Fibroblast of peridontal ligament (primary cell): ENCODE measurements at regions not wholly inside any gene's neighbourhood (a gene's known extent, or its start where the extent isn't known, plus 50 kb on each side); places are given as distances from the start of the nearest gene placed in this dataset.
"Not testable (repeated sequence)": the region's sequence is repeated elsewhere in the genome, so short reads cannot be mapped to it uniquely, and the experiment has no call there.

Experiments
- DNase-seq: peaks from one replicate; pipeline ENCODE4 v3.0.0-alpha.2; 2010; ENCODE audit errors: extremely low read depth

DNA sequence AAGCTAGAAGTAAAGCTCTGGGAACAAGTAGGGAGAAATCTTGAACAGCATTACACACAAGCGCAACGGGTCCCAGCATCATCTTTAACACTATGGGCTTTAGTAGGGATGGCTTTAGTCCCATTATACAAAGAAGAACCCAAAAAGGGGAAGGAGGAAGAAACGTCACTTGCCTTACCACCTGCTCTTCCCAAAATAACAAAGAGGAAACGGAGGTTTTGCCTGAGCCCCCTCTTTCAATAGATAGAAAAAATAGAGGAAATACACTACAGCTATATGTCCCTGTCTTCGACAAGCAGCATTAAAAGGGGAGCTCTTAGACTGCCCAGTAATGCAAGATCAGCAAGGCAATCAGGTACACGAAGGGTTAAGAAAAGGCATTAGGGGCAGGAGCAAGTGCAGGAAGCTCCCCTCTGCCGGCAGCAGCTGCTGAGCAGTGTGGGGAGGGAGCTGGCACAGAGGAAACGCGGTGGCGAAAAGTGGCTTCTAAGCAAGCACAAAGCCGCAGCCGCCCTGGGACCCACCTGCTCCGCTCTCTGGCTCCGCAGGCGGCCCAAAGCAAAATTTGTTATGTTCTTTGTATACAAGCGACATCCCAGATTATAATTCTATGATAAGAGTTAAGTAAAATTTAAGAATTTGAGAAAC, 1172.4 kb downstream of the TMEM121 start:
- DNase-seq = not testable (repeated sequence)

DNA sequence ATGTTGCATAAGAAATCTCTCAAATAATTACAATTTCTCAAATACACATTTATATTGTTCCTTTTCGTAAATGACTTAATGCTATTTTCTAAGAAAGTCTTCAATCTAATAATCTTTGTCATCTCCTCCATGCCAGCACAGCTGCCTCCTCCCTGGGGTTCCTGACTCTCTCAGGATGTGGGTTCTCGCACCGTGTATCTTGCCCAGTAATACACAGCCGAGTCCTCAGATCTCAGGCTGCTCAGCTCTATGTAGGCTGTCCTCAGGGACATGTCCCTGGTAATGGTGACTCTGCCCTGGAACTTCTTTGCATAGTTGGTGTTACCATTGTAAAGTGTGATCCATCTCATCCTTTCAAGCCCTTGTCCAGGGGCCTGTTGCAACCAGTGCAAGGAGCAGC, 1177.3 kb downstream of the TMEM121 start:
- not testable (repeated sequence) for DNase-seq

DNA sequence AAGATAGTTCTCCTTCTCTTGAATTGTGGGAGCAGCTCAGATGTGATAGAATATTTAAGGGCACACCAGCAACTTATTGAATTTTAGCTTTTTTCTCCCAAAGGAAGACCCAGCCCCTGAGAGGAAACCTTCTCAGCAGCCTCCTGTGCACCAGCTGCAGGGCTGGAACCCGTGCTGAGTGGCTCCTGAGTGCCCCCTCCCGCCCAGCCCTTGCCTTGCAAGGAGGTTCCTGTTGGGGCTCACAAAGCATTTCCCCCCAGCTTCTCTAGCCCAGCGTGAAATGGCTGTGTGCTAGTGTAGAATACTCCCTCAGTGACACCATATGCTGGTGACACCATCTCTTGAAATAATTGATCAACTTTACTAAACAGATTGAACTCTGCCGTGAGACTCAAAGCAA, 1180.1 kb downstream of the TMEM121 start:
- DNase-seq = not testable (repeated sequence)

DNA sequence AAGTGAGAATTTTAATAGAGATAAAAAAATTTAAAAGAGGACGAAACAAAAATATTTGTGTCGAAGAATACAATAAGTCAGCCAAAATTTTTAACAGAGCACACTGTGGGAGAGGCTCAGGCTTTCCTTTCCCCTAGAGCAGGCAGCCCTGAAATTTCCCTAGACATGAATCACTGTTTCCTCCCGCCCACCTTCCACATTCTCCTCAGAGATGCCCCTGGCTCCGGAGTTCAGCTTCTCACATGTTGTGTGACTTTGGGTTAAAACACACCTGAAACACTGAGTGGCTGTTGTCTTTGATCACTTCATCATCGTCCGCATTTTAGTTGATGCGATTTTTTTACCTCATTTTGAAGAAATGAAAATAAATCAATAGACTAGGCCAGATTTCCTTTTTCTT, 1183.8 kb downstream of the TMEM121 start:
- not testable (repeated sequence) for DNase-seq

DNA sequence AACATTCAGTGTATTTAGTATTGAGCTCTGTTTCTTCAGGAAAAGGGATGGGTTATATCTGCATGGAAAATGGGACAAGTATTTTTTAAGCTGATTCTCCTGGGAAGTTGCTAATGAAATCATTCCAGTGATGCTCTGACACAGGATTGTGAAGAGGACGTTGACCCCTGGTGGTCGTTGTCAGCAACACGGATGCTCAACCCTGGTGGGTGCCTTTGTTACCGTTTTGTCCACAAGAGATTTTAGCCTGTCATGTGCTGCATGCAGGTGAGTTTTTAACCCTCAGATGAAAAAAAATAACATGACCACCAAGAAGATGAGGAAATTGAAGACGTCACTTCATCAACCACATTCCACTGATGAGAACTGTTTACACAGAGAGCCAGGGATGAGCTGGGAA, 1186.1 kb downstream of the TMEM121 start:
- DNase-seq = not testable (repeated sequence)

DNA sequence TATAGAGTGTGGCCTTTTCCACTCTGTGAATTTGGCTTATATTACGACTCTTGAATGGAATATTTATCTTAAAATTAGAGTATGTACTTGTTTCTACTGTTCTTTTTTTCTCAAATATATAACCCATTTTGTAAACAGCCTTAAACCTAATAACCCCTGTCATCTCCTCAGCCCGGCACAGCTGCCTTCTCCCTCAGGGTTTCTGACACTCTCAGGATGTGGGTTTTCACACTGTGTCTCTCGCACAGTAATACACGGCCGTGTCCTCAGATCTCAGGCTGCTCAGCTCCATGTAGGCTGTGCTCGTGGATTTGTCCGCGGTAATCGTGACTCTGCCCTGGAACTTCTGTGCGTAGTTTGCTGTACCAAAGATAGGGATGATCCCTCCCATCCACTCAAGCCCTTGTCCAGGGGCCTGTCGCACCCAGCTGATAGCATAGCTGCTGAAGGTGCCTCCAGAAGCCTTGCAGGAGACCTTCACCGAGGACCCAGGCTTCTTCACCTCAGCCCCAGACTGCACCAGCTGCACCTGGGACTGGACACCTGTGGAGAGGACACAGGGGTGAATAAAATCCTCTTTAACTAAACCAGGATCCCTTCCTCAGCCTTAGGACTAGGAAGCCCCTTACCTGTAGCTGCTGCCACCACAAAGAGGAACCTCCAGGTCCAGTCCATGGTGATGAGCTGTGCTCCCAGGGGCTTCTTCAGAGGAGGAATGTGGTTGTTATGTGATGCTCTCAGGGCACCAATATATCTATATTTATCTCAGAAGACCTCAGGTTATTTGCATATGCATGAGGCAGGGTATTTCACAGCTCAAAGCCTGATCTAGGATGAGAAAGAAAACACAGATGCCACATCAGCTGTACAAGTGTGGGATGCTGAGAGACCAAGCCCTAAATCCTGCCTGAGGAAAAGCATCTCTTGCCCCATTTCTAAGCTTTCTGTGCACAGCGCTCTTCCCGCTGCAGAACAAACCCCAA, 1188.4 kb downstream of the TMEM121 start:
- DNase-seq = not testable (repeated sequence)

DNA sequence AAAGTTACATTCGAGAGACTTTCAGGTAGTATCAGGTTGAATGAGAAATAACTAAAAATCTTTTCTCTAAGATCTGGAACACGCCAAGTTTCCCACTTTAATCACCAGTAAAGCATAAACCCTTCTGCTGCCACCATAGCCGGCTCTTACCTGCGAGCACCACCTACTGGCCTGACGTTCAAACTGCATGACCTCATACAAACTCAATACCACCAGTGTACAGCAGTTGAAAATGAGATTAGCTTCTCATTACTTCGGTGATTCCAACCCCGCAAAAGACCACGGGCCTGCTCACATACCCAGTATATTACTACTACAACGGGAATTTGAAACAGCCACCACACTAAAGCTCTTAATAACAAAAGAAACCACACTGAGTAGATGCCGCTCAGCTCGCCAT, 1191.2 kb downstream of the TMEM121 start:
- DNase-seq = not testable (repeated sequence)

DNA sequence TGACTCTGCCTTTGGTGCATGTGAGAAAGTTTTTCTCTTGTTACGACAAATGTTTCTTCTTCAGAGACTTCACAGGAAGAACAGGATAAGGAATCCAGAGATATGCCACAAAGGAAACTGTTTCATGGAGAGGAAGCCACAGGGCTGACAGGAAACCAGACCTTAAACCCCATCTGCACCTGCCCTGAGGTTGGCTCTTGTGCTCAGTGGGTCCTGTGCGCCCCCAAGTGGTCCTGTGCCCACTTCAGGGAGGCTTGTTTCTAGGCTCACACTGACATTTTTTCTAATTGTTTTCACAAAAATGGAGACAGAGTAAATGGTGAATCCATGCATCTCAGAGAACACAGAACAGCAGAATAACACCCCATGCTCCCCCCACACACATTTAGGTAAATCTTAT, 1193.5 kb downstream of the TMEM121 start:
- DNase-seq = not testable (repeated sequence)

DNA sequence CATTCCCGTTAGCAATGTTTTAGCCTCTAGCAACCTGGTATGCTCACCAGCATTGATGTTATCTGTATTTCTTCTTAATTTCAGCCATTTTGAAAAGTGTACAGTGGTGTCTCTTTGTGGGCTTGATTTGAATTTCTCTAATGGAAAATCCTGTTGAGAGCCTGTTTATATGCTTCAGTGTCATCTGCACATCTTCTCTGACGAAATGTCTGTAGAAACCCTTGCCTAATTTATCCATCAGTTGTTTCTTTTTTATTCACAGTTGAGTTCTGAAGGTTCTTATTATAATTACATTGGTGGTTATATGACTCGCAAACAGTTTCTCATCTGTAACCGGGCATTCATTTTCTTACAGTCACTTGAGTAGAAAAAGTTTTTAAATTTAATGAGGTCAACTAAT, 1195.5 kb downstream of the TMEM121 start:
- DNase-seq = not testable (repeated sequence)

DNA sequence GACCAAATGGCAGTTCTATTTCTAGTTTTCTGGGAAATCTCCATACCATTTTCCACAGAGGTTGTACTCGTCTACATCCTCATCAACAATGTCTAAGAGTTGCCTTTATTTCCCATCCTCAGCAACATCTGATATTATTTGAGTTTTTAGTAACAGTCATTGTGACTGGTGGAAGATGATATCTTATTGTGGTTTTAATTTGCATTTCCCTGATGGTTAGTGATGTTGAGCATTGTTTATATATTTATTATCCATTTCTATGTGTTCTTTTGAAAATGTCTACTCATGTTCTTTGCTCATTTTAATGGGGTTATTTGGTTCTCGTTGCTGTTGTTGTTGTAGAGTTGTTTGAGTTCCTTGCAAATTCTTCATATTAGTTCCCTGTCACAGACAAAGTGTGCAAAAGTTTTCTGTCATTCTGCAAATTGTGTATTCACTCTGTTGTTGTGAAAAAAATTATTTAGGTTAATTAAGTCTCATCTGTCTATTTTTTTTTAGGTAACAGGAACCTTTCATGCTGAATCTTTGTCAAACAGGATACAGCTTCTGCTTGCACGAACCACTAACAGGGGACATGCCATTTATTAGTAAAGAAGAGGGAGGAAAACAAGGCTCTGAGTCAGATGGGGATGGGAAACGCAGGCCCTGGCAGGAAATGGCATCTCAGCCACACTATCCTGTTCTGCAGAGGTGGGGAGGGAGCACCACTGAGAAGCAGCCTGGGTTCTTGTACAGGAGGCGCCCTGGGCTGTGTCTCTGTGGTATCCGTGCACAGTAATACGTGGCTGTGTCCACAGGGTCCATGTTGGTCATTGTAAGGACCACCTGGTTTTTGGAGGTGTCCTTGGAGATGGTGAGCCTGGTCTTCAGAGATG, 1196.7 kb downstream of the TMEM121 start:
- DNase-seq = not testable (repeated sequence)

DNA sequence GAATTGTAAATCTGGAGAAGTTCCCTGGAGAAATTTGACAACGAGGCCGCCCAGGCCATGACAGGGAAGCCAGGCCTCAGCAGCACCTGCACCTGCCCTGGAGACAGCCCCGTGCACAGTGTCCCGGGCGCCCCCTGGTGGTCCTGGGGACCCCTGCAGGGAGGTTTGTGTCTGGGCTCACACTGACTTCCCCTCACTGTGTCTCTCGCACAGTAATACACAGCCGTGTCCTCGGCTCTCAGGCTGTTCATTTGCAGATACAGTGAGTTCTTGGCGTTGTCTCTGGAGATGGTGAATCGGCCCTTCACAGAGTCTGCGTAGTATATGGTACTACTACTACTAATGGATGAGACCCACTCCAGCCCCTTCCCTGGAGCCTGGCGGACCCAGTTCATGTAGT, 1201.6 kb downstream of the TMEM121 start:
- not testable (repeated sequence) for DNase-seq

DNA sequence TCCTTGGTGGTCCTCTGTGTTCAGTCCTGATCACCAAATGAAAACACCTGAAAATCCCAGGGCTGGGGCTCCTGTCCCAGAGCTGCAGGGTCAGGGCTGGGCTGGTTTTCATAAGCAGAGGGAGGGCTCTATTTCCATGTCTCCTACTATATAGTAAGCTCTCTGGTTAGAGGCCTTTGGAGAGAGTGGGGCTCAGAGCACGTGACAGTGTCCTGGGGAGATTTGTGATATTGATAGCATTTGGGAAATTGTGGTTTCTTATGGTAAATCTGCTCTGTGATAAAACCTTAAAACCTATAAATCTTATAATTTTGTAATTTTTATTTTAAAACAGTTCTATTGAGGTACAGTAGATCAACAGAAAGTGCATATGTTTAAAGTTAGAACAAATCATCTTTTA, 1202.2 kb downstream of the TMEM121 start:
- DNase-seq = no peak

DNA sequence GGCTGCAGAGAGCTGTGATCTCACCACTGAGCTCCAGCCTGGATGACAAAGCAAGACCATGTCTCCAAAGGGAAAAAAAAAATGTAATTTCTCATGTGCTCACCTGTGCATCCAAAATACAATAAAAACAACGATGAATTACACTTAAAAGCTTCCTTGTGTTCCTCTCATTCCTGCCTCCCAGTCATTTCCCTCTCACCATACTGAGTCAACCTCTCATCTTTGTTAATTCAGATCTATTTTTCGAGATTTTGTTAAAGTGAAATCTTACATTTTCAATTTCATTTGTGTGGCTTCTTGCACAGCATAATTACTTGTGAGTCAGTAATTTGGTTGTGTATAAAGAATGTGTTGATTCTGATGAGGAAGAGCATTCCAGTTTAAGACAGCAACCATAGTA, 1203.2 kb downstream of the TMEM121 start:
- DNase-seq = no peak

DNA sequence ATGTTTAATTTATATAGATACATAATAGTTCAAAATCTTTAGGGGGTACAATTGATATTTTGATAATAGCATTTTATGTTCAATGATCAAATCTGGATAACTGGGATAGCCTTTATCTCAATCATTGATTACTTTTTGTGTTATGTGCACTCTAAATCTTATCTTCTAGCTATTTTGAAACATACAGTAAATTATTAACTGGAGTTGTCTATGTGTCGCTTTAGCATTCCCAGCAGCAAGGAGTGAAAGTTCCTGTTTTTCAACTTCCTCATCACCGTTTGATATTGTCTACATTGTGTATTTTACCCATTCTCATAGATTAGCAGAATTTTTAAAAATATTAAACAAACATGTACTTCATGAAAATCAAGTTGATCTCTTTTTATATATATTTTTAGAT, 1207.4 kb downstream of the TMEM121 start:
- DNase-seq = no peak

DNA sequence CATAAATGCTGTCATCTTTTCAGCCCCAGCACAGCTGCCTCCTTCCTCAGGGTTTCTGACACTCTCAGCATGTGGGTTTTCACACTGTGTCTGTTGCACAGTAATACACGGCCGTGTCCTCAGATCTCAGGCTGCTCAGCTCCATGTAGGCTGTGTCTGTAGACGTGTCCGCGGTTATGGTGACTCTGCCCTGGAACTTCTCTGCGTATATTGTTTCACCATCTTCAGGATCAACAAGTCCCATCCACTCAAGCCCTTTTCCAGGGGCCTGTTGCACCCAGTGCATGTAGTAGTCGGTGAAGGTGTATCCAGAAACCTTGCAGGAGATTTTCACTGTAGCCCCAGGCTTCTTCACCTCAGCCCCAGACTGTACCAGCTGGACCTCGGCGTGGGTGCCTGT, 1210.6 kb downstream of the TMEM121 start:
- no peak for DNase-seq

DNA sequence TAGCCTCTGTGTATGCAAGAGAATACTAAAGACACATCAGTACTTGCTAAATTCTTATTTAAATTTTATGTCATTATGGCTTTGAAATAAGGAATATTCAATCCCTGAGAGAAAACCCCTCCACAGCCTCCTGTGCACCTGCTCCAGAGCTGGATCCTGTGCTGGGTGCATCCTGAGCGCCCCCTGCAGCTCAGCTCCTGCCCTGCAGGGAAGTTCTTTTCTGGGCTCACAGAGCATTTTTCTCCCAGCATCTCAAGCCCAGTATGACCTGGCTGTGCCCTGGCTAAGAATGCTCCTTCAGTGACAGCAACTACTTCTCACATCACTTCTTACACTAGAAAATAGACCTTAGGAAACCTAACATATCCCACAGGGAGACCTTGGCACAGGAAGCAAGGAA, 1211.7 kb downstream of the TMEM121 start:
- DNase-seq = no peak

DNA sequence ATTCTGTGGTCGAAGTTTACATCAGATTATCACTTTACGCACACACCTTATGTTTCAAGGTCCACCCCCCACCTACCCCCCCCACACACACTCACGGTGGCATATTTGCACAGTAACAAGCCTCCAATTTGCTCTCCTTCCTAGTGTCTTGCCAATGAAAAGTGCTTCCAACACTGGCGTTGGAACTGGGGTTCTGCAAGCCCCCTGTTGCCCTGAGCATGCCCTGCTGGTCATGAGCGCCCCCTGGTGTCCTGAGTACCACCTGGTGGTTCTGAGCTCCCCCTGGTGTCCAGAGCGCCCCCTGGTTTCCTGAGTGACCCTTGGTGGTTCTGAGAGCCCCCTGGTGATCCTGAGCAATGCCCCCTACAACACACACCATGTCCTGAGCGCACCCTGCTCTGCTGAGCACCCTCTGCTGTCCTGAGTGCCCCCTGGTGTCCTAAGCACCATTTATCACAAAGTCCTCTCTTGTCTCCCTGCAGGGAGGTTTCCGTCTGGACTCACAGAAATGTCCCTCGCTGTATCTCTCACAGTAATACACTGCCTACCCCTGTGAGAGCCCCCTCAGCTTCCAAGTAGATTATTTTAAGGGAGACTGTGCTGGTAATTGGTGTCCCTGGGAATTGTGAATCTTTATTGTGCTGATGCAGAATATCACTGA, 1212.3 kb downstream of the TMEM121 start:
- DNase-seq = not testable (repeated sequence)

DNA sequence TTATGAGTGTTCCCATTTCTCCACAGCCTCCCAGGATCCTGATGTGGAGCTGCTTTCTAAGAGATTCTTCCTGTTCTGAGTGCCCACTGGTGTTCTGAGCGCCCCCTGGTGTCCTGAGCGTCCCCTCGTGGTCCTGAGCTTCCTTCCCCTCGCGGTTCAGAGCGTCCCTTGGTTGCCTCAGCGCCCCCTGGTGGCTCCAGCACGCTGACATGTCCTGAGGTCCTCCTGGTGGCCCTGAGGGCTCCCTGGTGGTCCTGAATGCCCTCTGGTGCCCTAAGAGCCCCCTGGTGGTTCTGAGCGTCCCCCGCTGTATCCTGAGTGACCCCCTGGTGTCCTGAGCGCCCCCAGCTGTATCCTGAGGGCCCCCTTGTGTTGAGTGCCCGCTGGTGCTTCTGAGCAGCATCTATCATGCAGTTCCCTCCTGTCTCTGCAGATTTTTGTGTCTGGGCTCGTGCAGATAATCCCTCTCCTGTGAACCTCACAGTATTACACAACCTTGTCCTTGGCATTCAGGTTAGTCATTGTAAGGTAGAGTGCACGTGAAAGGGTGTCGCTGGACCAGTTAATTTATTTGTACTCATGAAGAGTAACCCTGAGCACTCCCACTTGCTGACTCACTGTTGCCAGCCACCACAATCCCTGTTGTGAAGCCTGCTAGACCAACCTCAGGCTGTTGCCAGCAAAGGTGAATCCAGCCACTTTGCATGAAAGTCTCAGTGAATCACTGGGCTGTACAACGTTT, 1214.9 kb downstream of the TMEM121 start:
- not testable (repeated sequence) for DNase-seq

DNA sequence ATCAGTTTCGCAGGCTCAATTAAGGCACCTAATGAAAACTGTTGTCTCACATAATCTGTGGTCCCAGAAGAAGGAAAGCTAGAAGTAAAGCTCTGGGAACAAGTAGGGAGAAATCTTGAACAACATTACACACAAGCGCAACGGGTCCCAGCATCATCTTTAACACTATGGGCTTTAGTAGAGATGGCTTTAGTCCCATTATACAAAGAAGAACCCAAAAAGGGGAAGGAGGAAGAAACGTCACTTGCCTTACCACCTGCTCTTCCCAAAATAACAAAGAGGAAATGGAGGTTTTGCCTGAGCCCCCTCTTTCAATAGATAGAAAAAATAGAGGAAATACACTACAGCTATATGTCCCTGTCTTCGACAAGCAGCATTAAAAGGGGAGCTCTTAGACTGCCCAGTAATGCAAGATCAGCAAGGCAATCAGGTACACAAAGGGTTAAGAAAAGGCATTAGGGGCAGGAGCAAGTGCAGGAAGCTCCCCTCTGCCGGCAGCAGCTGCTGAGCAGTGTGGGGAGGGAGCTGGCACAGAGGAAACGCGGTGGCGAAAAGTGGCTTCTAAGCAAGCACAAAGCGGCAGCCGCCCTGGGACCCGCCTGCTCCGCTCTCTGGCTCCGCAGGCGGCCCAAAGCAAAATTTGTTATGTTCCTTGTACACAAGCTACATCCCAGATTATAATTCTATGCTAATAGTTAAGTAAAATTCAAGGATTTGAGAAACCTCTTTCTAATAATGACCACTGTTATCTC, 1218.8 kb downstream of the TMEM121 start:
- DNase-seq = not testable (repeated sequence)

DNA sequence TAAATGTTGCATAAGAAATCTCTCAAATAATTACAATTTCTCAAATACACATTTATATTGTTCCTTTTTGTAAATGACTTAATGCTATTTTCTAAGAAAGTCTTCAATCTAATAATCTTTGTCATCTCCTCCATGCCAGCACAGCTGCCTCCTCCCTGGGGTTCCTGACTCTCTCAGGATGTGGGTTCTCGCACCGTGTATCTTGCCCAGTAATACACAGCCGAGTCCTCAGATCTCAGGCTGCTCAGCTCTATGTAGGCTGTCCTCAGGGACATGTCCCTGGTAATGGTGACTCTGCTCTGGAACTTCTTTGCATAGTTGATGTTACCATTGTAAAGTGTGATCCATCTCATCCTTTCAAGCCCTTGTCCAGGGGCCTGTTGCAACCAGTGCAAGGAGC, 1223.7 kb downstream of the TMEM121 start:
- DNase-seq = not testable (repeated sequence)
